Peyer's patch (tissue), 4 donors: ENCODE measurements at regions not wholly inside any gene's neighbourhood (a gene's known extent, or its start where the extent isn't known, plus 50 kb on each side); places are given as distances from the start of the nearest gene placed in this dataset.

Experiments used
- CTCF ChIP-seq, 6 experiments: fragments of 450-650 bp in 4 of 6; fragments of 200-600 bp in 2 of 6; sonication (generic) in 1 of 6; IDR thresholded peaks; one replicate each; pipeline ENCODE4 v1.5.1; 2017 to 2019; ENCODE audit warnings: antibody characterized with exemption in 6 of 6, mild to moderate bottlenecking in 3 of 6, moderate library complexity in 1 of 6
- POLR2A ChIP-seq, 2 donors: fragments of 450-650 bp; IDR thresholded peaks; one replicate each; pipeline ENCODE4 v1.5.1; 2017; ENCODE audit warnings: antibody characterized with exemption in 2 of 2, mild to moderate bottlenecking in 2 of 2, moderate library complexity in 2 of 2

GRCh38 chr17:13099089-13099735 lies 81.4 kb upstream of the ELAC2 start:
- TF ChIP-seq CTCF (IDR thresholded peaks at IDR 0.05): no peak
- no peak for TF ChIP-seq POLR2A (IDR thresholded peaks at IDR 0.05)
